DMS153 treated with DMSO at 0.1 percent for 48 hours (cell line): ENCODE measurements at regions not wholly inside any gene's neighbourhood (a gene's known extent, or its start where the extent isn't known, plus 50 kb on each side); places are given as distances from the start of the nearest gene placed in this dataset.
"Not testable (repeated sequence)": the region's sequence is repeated elsewhere in the genome, so short reads cannot be mapped to it uniquely, and the experiment has no call there.

Experiments
- DNase-seq: peaks from one replicate; lab custom pipeline; 2025; ENCODE audit not compliant: unreplicated experiment; lab: John Stamatoyannopoulos, UW

- no peak for DNase-seq
Measured at GRCh38 chr2:88913280-88913679, 221.8 kb downstream of the RPIA start.

DNA sequence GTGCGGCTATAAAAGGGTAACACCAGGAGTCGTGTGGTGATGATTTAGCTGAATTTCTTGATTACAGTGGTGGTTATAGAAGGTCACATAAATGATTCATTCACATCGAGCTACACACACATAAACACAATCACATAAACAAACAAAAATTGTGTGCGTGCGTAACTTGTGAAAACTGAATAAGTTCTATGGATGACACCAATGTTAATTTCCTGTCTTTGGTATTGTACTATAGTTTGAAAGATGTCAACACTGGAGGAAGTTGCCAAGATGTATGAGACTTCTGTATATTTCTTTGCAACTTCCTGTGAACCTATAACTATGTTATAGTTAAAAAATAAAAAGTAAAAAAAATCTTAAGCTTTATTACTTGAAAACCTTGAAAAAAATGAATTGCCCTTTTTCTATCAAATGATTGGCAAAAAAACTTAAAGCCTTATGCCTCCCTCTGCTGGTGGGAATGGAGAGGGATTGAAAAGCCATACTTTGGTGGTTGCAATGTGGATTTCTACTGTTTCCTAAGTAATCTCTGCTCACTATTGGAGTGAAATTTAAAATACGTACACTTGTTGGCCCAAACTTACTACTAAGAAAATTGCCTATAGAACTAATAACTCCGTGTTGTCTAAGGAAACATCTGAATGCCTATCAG is 227.7 kb downstream of the RPIA start:
- no peak for DNase-seq

DNA sequence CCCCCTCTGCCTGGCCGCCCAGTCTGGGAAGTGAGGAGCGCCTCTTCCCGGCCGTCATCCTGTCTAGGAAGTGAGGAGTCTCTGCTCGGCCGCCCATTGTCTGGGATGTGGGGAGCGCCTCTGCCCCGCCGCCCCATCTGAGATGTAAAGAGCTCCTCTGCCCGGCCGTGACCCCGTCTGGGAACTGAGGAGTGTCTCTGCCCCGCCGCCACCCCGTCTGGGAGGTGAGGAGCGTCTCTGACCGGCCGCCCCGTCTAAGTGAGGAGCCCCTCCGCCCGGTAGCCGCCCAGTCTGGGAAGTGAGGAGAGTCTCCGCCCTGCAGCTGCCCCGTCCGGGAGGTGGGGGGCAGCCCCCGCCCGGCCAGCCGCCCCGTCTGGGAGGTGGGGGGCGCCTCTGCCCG is 228.9 kb downstream of the RPIA start:
- DNase-seq = not testable (repeated sequence)

GRCh38 chr2:88924533-88924932 is 233.1 kb downstream of the RPIA start:
- no peak for DNase-seq

DNA sequence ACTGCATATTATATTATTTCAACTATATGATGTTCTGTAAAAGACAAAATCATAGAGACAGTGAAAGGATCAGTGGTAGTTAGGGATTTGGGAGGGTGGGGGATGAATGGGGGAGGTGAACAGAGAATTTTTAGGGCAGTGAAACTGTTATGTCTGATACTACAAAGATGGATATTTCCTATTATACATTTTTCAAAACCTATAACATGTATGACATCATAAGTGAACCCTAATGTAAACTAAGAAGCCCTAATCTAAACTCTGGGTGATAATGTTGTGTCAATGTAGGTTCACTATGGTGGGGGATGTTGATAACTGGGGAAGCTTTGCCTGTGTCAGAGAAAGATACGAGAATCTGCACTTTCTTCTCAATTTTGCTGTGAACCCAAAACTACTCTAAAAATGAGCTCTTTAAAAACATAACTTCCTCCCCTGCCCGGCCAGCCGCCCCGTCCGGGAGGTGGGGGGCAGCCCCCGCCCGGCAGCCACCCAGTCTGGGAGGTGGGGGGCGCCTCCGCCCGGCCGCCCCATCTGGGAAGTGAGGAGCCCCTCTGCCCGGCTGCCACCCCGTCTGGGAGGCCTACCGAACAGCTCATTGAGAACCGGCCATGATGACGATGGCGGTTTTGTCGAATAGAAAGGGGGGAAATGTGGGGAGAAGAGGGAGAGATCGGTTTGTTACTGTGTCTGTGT is 234.4 kb downstream of the RPIA start:
- DNase-seq = no peak

DNA sequence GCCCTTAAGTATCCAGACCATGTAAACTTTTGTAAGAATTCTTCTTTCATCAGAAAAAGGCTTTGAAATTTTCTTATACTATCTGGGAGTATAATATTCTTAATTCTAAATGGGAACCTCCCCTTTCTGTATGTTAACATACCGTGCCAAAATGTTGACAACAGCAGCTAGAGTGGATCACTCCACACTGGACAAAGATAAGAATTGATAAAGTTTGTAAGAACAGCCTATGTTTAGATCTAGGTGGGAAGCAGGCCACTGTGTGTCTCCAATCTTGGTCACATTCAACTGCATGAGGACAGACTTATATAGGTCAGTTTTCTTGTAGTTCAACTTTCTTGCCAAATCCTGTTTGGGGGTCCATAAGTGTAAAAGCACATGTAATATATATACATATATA is 235.7 kb downstream of the RPIA start:
- DNase-seq = no peak

DNA sequence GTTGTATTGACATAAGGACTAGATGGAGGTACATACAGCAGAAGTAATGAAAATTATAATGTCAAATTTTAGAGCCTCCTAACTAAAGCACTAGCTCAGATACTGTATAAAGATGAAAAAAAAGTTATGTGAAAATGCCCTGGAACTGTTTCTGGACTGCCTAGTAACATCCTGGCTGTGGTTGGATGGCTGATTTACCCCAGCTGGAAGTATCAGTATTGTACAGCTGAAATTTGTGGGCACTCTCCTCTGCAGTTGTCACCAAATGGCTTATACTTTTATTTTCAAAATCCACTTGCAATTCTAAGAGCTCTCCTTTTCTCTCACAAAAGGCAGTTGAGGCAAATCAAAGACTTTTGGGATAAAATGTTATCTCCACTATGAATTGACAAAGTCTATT is 239.2 kb downstream of the RPIA start:
- DNase-seq = no peak

- DNase-seq = no peak
Measured at GRCh38 chr2:88932686-88933085, 241.2 kb downstream of the RPIA start.

- no peak for DNase-seq
Measured at GRCh38 chr2:88933091-88933490, 241.6 kb downstream of the RPIA start.

DNA sequence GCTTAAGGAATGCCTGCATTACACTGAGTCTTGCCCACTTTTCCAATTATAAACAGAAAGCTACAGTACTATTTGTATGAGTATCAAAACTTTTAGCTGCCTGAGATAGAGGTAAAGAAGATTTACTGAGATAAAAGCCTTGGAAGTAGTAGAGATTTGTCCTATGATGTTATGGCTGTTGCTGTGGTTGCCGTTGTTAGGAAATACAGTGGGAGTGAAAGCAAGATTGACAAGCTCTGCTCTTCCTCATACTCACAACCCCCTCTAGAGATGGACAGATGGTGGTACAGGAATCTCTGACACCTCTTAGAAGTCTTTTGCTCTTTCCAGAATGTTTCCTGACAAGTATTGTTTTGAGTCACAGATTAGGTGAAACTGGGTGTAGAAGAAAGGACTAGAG is 242.5 kb downstream of the RPIA start:
- no peak for DNase-seq

DNA sequence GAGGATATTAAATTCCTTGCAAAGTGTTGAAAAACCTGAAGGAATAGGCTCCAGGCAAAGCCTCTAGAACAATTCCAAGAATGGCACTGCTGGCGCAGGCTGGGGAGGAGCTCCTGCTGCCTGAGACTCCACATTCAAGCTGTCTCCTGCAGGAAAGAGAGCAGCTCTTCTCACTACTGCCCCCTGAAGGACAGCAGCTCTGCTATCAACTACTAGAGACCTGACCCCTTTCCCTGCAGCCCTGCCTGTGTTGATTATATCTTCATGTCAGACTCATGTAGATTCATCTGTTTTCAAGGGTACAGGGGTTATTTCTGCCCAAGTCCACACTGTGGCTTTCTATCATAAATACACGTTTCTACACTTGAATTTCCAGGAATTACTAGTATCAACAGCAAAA is 249.7 kb downstream of the RPIA start:
- DNase-seq = not testable (repeated sequence)

GRCh38 chr2:88942798-88943197 is 251.3 kb downstream of the RPIA start:
- DNase-seq = no peak

- DNase-seq = no peak
Measured at GRCh38 chr2:88949336-88949735, 257.9 kb downstream of the RPIA start.

- DNase-seq = no peak
Measured at GRCh38 chr2:88950010-88950409, 258.5 kb downstream of the RPIA start.

DNA sequence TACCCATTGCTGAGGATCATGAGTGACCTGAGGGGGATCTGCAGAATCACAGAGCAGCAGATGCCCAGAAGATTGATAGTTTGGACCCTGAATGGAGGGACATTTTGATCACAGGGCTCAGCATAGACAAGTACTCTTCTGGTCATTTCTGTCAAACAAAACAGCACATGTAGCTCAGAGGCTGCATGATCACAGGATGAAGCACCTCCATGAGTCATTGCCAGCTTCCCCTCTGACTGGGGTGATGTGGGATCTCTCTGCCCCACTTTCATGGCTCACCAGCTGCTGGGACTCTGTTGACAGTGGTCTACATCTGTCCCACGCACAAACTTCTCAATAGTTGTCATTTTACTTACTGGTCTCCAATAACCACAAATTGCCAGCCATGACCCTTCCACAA is 264.1 kb downstream of the RPIA start:
- DNase-seq = no peak

- no peak for DNase-seq
Measured at GRCh38 chr2:88959480-88960204, 268.2 kb downstream of the RPIA start.

- not testable (repeated sequence) for DNase-seq
Measured at GRCh38 chr2:88961323-88961722, 269.9 kb downstream of the RPIA start.

- DNase-seq = no peak
Measured at GRCh38 chr2:88967844-88968243, 276.4 kb downstream of the RPIA start.

GRCh38 chr2:88978011-88978410 is 286.5 kb downstream of the RPIA start:
- DNase-seq = not testable (repeated sequence)

DNA sequence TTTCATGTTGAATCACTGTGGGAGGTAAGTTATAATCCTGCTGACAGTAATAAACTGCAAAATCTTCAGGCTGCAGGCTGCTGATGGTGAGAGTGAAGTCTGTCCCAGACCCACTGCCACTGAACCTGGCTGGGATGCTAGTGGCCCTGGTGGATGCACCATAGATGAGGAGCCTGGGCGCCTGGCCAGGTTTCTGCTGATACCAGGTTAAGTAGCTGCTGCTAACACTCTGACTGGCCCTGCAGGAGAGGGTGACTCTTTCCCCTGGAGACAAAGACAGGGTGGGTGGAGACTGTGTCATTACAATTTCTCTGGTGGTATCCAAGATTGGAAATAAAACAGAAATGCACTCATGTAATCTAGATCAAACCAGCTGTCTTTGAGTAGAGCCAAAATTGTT is 287.0 kb downstream of the RPIA start:
- not testable (repeated sequence) for DNase-seq

- not testable (repeated sequence) for DNase-seq
Measured at GRCh38 chr2:88984079-88984478, 292.6 kb downstream of the RPIA start.

DNA sequence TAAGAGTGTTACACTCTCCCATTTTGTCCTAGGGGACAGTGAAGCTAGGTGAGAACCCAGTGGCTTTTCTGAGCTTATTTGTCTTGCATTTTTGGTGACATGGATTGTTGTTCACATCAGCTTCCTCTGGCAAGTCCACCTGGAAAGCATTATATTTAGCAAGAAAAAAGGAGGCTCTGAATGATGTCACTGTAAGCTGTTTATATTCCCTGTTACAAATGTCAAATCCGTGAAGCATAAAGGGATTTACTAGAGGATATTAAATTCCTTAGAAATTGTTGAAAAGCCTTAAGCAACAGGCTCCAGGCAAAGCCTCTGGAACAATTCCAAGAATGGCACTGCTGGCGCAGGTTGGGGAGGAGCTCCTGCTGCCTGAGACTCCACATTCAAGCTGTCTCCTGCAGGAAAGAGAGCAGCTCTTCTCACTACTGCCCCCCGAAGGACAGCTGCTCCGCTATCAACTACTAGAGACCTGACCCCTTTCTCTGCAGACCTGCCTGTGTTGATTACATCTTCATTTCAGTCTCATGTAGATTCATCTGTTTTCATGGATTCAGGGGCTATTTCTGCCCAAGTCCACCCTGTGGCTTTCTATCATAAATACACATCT is 295.4 kb downstream of the RPIA start:
- not testable (repeated sequence) for DNase-seq
